HL-60 (cell line): ENCODE measurements at regions not wholly inside any gene's neighbourhood (a gene's known extent, or its start where the extent isn't known, plus 50 kb on each side); places are given as distances from the start of the nearest gene placed in this dataset.

Experiments used
- CTCF ChIP-seq: IDR thresholded peaks from one replicate; pipeline ENCODE4 v1.5.1; 2011; ENCODE audit warnings: low read length, control low read depth, inconsistent platforms; ENCODE audit not compliant: insufficient read depth
- REST ChIP-seq: IDR thresholded peaks from 2 replicates; pipeline ENCODE4 v1.6.1; 2012; ENCODE audit warnings: low read depth; ENCODE audit not compliant: insufficient replicate concordance

GRCh38 chr5:74266836-74267235 lies 373.7 kb downstream of the ENC1 start:
- TF ChIP-seq CTCF (no peak), REST (no peak)
